ENCODE measurements at regions not wholly inside any gene's neighbourhood (a gene's known extent, or its start where the extent isn't known, plus 50 kb on each side); places are given as distances from the start of the nearest gene placed in this dataset.
"Not testable (repeated sequence)": the region's sequence is repeated elsewhere in the genome, so short reads cannot be mapped to it uniquely, and the experiment has no call there.

- H3K27ac ChIP-seq = no peak overlapping the region
- no peak for TF ChIP-seq ZFX (IDR thresholded peaks at IDR 0.05; ENCODE audit: borderline replicate concordance)
- no peak for TF ChIP-seq CTCF (IDR thresholded peaks at IDR 0.05)
Measured at GRCh38 chr7:53237344-53237913, 202.0 kb downstream of the POM121L12 start.

GRCh38 chr7:53238021-53238605, 202.7 kb downstream of the POM121L12 start:
- H3K27ac ChIP-seq = no peak overlapping the region
- TF ChIP-seq ZFX (IDR thresholded peaks at IDR 0.05; ENCODE audit: borderline replicate concordance) (no peak), CTCF (IDR thresholded peaks at IDR 0.05) (no peak)

- H3K27ac ChIP-seq = not testable (repeated sequence)
Measured at GRCh38 chr7:53239151-53239550, 203.7 kb downstream of the POM121L12 start.

- no peak overlapping the region for H3K27ac ChIP-seq
- no peak for TF ChIP-seq CTCF (IDR thresholded peaks at IDR 0.05)
- no peak for TF ChIP-seq ZFX (IDR thresholded peaks at IDR 0.05; ENCODE audit: borderline replicate concordance)
Measured at GRCh38 chr7:53245721-53246120, 210.3 kb downstream of the POM121L12 start.

- H3K27ac ChIP-seq = no peak overlapping the region
- TF ChIP-seq ZFX (IDR thresholded peaks at IDR 0.05; ENCODE audit: borderline replicate concordance) (no peak), CTCF (IDR thresholded peaks at IDR 0.05) (no peak)
Measured at GRCh38 chr7:53246957-53247356, 211.5 kb downstream of the POM121L12 start.

GRCh38 chr7:53252539-53252938, 217.1 kb downstream of the POM121L12 start:
- TF ChIP-seq CTCF (IDR thresholded peaks at IDR 0.05) (no peak), ZFX (IDR thresholded peaks at IDR 0.05; ENCODE audit: borderline replicate concordance) (no peak)
- no peak overlapping the region for H3K27ac ChIP-seq

GRCh38 chr7:53272081-53272480, 236.6 kb downstream of the POM121L12 start:
- TF ChIP-seq ZFX (IDR thresholded peaks at IDR 0.05; ENCODE audit: borderline replicate concordance) (no peak), CTCF (IDR thresholded peaks at IDR 0.05) (no peak)
- no peak overlapping the region for H3K27ac ChIP-seq

- no peak for TF ChIP-seq CTCF (IDR thresholded peaks at IDR 0.05)
- TF ChIP-seq ZFX (IDR thresholded peaks at IDR 0.05; ENCODE audit: borderline replicate concordance) = no peak
- H3K27ac ChIP-seq = no peak overlapping the region
Measured at GRCh38 chr7:53281312-53281711, 245.9 kb downstream of the POM121L12 start.

All from 22Rv1 (cell line).